GM06990 (cell line): ENCODE measurements at regions not wholly inside any gene's neighbourhood (a gene's known extent, or its start where the extent isn't known, plus 50 kb on each side); places are given as distances from the start of the nearest gene placed in this dataset.
A peak's percentile ranks its signal among the peaks of the same experiment; 100 is the strongest.
"Not testable (repeated sequence)": the region's sequence is repeated elsewhere in the genome, so short reads cannot be mapped to it uniquely, and the experiment has no call there.

Experiments used
- DNase-seq: peaks from one replicate; pipeline ENCODE4 v3.0.0-alpha.2; 2011; ENCODE audit not compliant: insufficient read length; ENCODE audit errors: extremely low read depth
- H3K27me3 ChIP-seq: replicated peaks from 2 replicates; pipeline ENCODE4 v1.6.0; 2011; ENCODE audit warnings: low read length; ENCODE audit not compliant: control insufficient read depth, insufficient read depth
- H3K36me3 ChIP-seq: 2 replicates; pipeline ENCODE4 v1.5.1; 2011; ENCODE audit warnings: low read length; ENCODE audit not compliant: control insufficient read depth, insufficient read depth
- H3K4me3 ChIP-seq: replicated peaks from 2 replicates; pipeline ENCODE4 v1.5.1; 2011; ENCODE audit warnings: low read depth, mild to moderate bottlenecking, control low read depth, low read length
- CTCF ChIP-seq: IDR thresholded peaks from 2 replicates; pipeline ENCODE4 v1.5.1; 2011; ENCODE audit warnings: low read length, control low read depth, mild to moderate bottlenecking, inconsistent platforms; ENCODE audit not compliant: insufficient read depth, poor library complexity, severe bottlenecking

GRCh38 chr9:1922026-1922425 is 93.1 kb upstream of the SMARCA2 start:
- no peak for DNase-seq
- no peak overlapping the region for H3K4me3 ChIP-seq
- no peaks in the 10 kb centered on the region for H3K27me3 ChIP-seq
- peak; percentile 26 for TF ChIP-seq CTCF
- no peaks in the 10 kb centered on the region for H3K36me3 ChIP-seq

DNA sequence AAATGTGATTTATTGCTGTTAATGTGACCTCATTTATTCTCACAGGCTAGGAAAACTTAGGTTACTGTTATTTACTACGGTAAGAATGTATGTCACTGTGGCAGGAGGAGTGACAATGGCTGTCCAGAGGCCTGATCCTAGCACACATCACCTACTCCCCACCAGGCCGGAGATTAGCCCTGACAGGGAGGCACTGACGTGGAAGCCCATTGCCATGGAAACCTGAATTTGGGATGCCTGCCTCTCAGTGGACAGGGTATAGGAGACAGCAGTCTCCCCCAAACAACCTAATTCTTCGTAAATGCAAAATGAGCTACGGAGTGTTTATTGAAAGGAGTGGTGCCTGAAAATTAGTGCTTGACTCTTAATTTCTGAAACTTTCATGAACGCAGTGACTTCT is 87.6 kb upstream of the SMARCA2 start:
- Histone ChIP-seq H3K36me3 (no peaks in the 10 kb centered on the region; the same call in 1 of the 2 replicates), H3K27me3 (no peaks in the 10 kb centered on the region), H3K4me3 (no peak overlapping the region)
- no peak for DNase-seq
- no peak for TF ChIP-seq CTCF

DNA sequence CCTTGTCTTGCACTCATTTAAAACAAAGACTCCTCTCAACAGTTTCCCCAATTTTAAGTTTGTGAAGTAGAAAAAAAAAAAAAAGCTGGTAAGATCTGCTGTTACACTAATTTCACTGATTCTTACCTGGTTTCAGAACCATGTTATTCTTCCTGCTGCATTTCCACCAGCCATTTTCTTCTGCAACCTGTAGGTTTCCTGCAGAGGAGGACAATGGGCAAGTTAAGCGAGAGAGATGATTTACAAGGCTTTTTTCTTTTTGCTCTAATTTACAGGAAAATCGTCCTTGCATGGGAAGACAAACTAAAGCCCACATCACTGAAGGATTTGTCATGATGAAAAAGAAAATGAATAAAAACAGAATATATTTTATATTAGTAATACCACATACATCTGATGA is 86.0 kb upstream of the SMARCA2 start:
- no peak for DNase-seq
- TF ChIP-seq CTCF, result no peak
- H3K27me3 ChIP-seq, result no peaks in the 10 kb centered on the region
- no peaks in the 10 kb centered on the region; the same call in 1 of the 2 replicates for H3K36me3 ChIP-seq
- no peak overlapping the region for H3K4me3 ChIP-seq

DNA sequence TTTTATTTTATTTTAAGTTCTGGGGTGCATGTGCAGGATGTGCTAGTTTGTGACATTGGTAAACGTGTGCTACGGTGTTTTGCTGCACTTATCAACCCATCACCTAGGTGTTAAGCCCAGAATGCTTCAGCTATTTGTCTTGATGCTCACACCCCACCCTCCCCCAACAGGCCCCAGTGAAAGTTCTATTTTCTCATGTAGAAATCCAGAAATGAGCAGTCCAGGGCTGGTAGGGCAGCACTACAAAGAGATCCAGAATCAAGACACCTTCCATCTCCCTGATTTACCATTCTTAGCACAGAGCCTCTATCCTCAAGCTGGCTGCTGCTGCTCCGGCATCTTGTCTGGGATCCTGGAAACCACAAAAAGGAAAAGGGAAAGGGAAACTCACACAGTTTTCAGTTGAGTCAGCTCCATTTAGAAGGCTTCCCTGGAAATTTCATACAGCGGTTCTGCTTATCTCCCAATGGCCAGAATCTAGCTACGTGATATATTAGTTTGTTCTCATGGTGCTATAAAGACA is 85.4 kb upstream of the SMARCA2 start:
- DNase-seq, result peak; percentile 43
- no peaks in the 10 kb centered on the region; the same call in 1 of the 2 replicates for H3K36me3 ChIP-seq
- no peak for TF ChIP-seq CTCF
- H3K27me3 ChIP-seq, result no peaks in the 10 kb centered on the region
- peak overlapping the region; percentile 50 for H3K4me3 ChIP-seq

DNA sequence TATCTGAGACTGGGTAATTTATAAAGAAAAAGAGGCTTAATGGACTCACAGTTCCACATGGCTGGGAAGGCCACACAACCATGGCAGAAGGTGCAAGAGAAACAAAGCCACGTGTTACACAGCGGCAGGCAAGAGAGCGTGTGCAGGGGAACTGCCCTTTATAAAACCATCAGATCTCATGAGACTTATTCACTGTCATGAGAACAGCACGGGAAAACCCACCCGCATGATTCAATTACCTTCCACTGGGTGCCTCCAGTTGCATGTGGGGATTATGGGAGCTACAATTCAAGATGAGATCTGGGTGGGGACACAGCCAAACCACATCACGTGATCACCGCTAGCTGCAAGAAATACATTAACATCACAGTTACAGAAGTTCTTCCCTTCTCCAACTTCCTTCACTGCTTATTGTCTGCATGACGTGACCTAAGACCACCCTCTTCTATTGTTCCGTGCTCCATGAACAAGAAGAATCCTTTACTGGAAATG is 84.9 kb upstream of the SMARCA2 start:
- H3K36me3 ChIP-seq, H3K27me3 ChIP-seq: not testable (repeated sequence)
- H3K4me3 ChIP-seq, result peak overlapping the region; percentile 50; the same call in 1 of the 2 replicates
- peak; percentile 41 for DNase-seq

DNA sequence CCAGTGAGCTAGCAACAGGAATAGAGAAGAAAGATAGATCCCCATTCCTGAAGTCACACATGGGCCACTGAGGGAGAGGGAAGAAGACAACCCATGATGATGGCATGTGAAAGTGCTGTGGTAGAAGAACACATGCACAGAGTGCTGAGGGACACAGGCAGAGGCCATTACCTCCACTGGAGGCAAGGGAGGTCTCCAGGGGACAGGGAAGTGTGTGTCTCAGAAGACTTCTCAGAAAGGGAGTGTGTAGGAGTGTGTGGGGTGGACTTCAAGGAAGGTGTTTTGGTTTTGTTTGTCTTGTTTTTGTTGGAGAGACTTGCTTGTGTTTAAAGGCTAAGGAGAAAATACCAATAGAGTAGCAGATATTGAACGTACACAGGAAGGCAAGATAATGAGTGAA is 77.0 kb upstream of the SMARCA2 start:
- DNase-seq, result peak; percentile 27
- TF ChIP-seq CTCF, result no peak
- H3K36me3 ChIP-seq, result no peaks in the 10 kb centered on the region
- H3K27me3 ChIP-seq, result no peaks in the 10 kb centered on the region
- no peak overlapping the region for H3K4me3 ChIP-seq
